Endothelial cell of umbilical vein (primary cell): ENCODE measurements at regions not wholly inside any gene's neighbourhood (a gene's known extent, or its start where the extent isn't known, plus 50 kb on each side); places are given as distances from the start of the nearest gene placed in this dataset.

Source experiments
- EZH2 ChIP-seq: IDR thresholded peaks from 2 replicates; pipeline ENCODE4 v1.6.1; 2012; ENCODE audit warnings: borderline replicate concordance, low read depth, mild to moderate bottlenecking, moderate library complexity, low read length, inconsistent platforms; ENCODE audit not compliant: severe bottlenecking
- MYC ChIP-seq: IDR thresholded peaks from one replicate; pipeline ENCODE4 v1.6.1; 2011; ENCODE audit warnings: mild to moderate bottlenecking, low read depth, low read length
- POLR2A ChIP-seq: IDR thresholded peaks from 2 replicates; pipeline ENCODE4 v1.6.1; 2012; ENCODE audit warnings: low read depth, mild to moderate bottlenecking, control low read depth, low read length
- POLR2AphosphoS5 ChIP-seq: IDR thresholded peaks from 2 replicates; pipeline ENCODE4 v1.6.1; 2012; ENCODE audit warnings: low read depth, mild to moderate bottlenecking, control low read depth, low read length, moderate library complexity; ENCODE audit not compliant: insufficient read depth
- TF ChIP-seq, protein P1 (sequence below), 2 donors: IDR thresholded peaks; 1 replicate in 1 of 2; 2 replicates in 1 of 2; pipeline ENCODE4 v1.5.1; 2011; ENCODE audit warnings: low read length in 2 of 2, mild to moderate bottlenecking in 2 of 2, moderate library complexity in 2 of 2, control low read depth in 1 of 2, inconsistent platforms in 1 of 2, low read depth in 1 of 2; ENCODE audit not compliant: insufficient read depth in 1 of 2; ENCODE audit errors: extremely low read depth in 1 of 2

DNA sequence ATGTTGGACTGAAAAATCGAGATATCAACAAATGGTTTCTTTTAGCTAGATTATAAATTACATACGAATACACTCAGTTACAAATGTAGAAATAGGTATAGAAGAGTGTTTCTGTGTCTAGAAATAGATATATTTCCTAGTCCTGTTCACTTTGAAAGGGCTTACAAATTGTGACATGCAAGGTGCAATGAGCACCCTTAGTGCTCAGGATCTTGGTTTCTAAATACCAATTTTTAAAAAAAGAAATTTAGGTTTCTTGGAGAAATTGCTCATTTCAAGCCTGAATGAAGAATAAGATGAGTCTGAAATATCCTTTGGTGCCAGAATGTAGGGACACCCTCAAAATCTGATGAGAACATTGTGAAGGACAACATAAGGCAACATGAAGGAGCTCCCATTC is 306.0 kb downstream of the CRPPA start:
- TF ChIP-seq, protein P1, sequence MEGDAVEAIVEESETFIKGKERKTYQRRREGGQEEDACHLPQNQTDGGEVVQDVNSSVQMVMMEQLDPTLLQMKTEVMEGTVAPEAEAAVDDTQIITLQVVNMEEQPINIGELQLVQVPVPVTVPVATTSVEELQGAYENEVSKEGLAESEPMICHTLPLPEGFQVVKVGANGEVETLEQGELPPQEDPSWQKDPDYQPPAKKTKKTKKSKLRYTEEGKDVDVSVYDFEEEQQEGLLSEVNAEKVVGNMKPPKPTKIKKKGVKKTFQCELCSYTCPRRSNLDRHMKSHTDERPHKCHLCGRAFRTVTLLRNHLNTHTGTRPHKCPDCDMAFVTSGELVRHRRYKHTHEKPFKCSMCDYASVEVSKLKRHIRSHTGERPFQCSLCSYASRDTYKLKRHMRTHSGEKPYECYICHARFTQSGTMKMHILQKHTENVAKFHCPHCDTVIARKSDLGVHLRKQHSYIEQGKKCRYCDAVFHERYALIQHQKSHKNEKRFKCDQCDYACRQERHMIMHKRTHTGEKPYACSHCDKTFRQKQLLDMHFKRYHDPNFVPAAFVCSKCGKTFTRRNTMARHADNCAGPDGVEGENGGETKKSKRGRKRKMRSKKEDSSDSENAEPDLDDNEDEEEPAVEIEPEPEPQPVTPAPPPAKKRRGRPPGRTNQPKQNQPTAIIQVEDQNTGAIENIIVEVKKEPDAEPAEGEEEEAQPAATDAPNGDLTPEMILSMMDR (IDR thresholded peaks at IDR 0.05; ENCODE audit: extremely low read depth in 1 of 2, insufficient read depth in 1 of 2, low read depth in 1 of 2, low read length in 2 of 2), result no peak
- TF ChIP-seq EZH2, result no peak
- TF ChIP-seq POLR2A, result no peak
- TF ChIP-seq POLR2AphosphoS5, result no peak
- TF ChIP-seq MYC, result no peak
